DMS79 treated with DMSO at 0.1 percent for 48 hours (cell line): ENCODE measurements at regions not wholly inside any gene's neighbourhood (a gene's known extent, or its start where the extent isn't known, plus 50 kb on each side); places are given as distances from the start of the nearest gene placed in this dataset.

ENCODE experiments used
- DNase-seq: peaks from one replicate; lab custom pipeline; 2025; lab: John Stamatoyannopoulos, UW

GRCh38 chr1:14442669-14443068 is 155.8 kb upstream of the KAZN start:
- DNase-seq: no peak

GRCh38 chr1:14443164-14443787 is 155.2 kb upstream of the KAZN start:
- peak; percentile 28 for DNase-seq

GRCh38 chr1:14451217-14451616 is 147.3 kb upstream of the KAZN start:
- no peak for DNase-seq

- peak; percentile 92 for DNase-seq
These were observed 145.9 kb upstream of the KAZN start for GRCh38 chr1:14452551-14452950.

GRCh38 chr1:14460173-14460572 is 138.3 kb upstream of the KAZN start:
- DNase-seq: no peak

- no peak for DNase-seq
These were observed 135.6 kb upstream of the KAZN start for GRCh38 chr1:14462851-14463250.

GRCh38 chr1:14466006-14466405 is 132.5 kb upstream of the KAZN start:
- DNase-seq: no peak

- DNase-seq: no peak
These were observed 131.4 kb upstream of the KAZN start for GRCh38 chr1:14467112-14467511.

- no peak for DNase-seq
These were observed 129.7 kb upstream of the KAZN start for GRCh38 chr1:14468751-14469150.

- DNase-seq: no peak
These were observed 127.7 kb upstream of the KAZN start for GRCh38 chr1:14470802-14471201.

- DNase-seq: no peak
These were observed 123.6 kb upstream of the KAZN start for GRCh38 chr1:14474856-14475255.

- DNase-seq: no peak
These were observed 122.1 kb upstream of the KAZN start for GRCh38 chr1:14476170-14476955.

GRCh38 chr1:14478120-14478519 is 120.4 kb upstream of the KAZN start:
- DNase-seq: no peak

GRCh38 chr1:14479865-14480264 is 118.6 kb upstream of the KAZN start:
- no peak for DNase-seq

GRCh38 chr1:14482784-14483450 is 115.6 kb upstream of the KAZN start:
- no peak for DNase-seq

- no peak for DNase-seq
These were observed 113.2 kb upstream of the KAZN start for GRCh38 chr1:14485285-14485684.

GRCh38 chr1:14486401-14487201 is 111.9 kb upstream of the KAZN start:
- DNase-seq: no peak

- DNase-seq: no peak
These were observed 110.8 kb upstream of the KAZN start for GRCh38 chr1:14487671-14488070.

- no peak for DNase-seq
These were observed 103.6 kb upstream of the KAZN start for GRCh38 chr1:14494911-14495310.

- no peak for DNase-seq
These were observed 103.1 kb upstream of the KAZN start for GRCh38 chr1:14495381-14495780.

- no peak for DNase-seq
These were observed 102.5 kb upstream of the KAZN start for GRCh38 chr1:14495996-14496395.

- DNase-seq: no peak
These were observed 99.6 kb upstream of the KAZN start for GRCh38 chr1:14498839-14499238.
